ENCODE measurements at regions not wholly inside any gene's neighbourhood (a gene's known extent, or its start where the extent isn't known, plus 50 kb on each side); places are given as distances from the start of the nearest gene placed in this dataset.

DNA sequence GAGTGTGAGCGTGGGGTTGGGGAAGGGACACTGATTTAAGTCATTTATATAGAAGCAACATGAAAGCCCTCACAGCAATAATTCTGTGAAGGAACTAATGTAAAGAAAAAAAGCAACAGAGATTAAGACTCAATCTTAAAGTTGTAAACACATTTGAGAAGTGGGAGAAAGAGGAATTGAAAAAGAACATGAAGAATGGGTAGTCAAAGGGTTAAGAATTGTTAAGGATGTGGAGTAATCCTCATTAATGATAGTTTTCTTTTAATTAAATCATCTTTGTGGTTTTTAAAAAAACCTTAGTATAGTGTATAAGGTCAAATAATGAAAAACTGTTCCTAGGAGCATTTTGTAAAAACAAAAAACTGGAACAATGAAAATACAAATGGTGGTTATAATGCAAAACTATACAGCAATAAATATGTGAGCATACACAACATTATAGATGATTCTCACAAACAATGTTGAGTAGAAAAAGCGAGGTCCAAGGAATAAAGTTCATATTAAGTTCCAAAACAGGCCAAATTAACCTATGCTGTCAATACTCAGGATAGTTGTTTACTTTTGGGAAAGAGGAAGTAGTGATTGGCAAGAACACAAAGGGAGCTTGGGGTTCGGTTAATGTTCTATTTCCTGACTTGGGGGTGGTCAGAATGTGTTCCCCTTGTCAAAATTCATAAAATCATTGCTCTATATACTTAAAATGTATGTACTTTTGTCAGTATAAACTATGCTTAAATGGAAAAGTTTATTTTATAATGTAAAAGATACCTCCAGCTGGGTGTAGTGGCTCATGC lies 120.4 kb upstream of the ATF7IP start:
- CTCF ChIA-PET: interaction anchor here (1.2 kb wide), 1 partner anchor 209 kb away, joined by 3 read pairs; no protein-coding TSS in a partner anchor
- Mint-ChIP-seq H3K9me3 (ENCODE audit: insufficient read depth) (peaks cover 4% of the 10 kb centered on the region), H3K27ac (no peak overlapping the region)

DNA sequence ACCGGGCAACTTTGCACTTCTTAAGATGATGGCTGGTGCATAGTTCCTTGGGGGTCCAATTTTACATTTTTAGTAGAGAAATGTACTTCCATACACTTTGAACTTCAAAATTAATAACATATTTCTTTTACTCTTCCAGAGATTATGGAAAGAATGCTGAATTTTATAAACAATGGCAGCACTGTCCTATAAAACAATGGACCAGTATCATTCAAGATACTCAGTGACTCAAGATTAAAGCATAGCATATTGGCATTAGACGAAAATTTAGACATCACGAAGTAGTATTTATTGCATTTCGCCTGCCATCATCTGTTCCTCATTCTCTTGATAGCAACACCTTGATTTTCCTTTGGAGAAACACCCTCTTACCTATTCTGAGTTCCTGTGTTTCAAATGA lies 118.3 kb upstream of the ATF7IP start:
- no peak for ATAC-seq
- peaks cover 4% of the 10 kb centered on the region for H3K9me3 Mint-ChIP-seq (ENCODE audit: insufficient read depth)
- no peak overlapping the region for H3K4me3 Mint-ChIP-seq
- ChIA-PET POLR2A (no interaction called here), CTCF (no interaction called here)
- no peak for DNase-seq
- peaks cover 8% of the 10 kb centered on the region for H3K36me3 Mint-ChIP-seq (ENCODE audit: low read depth)
- no peaks in the 10 kb centered on the region for H3K27me3 Mint-ChIP-seq (ENCODE audit: low read depth)
- no peak overlapping the region for H3K27ac Mint-ChIP-seq
- peaks cover 8% of the 10 kb centered on the region for H3K4me1 Mint-ChIP-seq (ENCODE audit: low read depth)

More for the DNA sequence above, 120.4 kb upstream of the ATF7IP start:
- DNase-seq (no peak), ATAC-seq (no peak)
- no peak overlapping the region for H3K4me3 Mint-ChIP-seq
- H3K4me1 Mint-ChIP-seq (ENCODE audit: low read depth): peaks cover 10% of the 10 kb centered on the region
- H3K36me3 Mint-ChIP-seq (ENCODE audit: low read depth): peaks cover 13% of the 10 kb centered on the region
- POLR2A ChIA-PET: no interaction called here
- no peaks in the 10 kb centered on the region for H3K27me3 Mint-ChIP-seq (ENCODE audit: low read depth)

DNA sequence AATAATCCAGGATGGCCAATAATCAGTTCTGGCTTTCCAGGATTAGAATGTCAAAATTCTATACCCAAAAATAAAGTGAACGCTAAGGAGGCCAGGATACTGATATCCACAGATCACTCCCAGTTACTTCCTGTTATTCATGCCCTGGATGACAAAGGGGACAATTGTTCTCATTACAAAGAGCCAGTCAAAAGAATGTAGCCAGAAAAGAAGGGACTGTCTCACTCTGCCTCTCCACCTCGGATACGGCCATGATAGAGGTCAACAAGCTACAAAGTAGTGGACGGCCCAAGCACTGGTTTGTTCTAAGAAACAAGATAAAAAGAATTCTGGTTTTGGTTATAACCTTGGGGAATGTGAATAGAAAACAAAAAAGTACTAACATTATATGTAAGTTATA lies 116.1 kb upstream of the ATF7IP start:
- POLR2A ChIA-PET: no interaction called here
- Mint-ChIP-seq H3K4me1 (ENCODE audit: low read depth) (peaks cover 12% of the 10 kb centered on the region), H3K9me3 (ENCODE audit: insufficient read depth) (no peaks in the 10 kb centered on the region), H3K36me3 (ENCODE audit: low read depth) (peaks cover 3% of the 10 kb centered on the region), H3K4me3 (no peak overlapping the region), H3K27me3 (ENCODE audit: low read depth) (no peaks in the 10 kb centered on the region), H3K27ac (no peak overlapping the region)
- ATAC-seq (no peak), DNase-seq (no peak)
- CTCF ChIA-PET: interaction anchor here (1.7 kb wide), 1 partner anchor 116 kb away, joined by 4 read pairs; the partner anchor contains the start of gene ATF7IP

DNA sequence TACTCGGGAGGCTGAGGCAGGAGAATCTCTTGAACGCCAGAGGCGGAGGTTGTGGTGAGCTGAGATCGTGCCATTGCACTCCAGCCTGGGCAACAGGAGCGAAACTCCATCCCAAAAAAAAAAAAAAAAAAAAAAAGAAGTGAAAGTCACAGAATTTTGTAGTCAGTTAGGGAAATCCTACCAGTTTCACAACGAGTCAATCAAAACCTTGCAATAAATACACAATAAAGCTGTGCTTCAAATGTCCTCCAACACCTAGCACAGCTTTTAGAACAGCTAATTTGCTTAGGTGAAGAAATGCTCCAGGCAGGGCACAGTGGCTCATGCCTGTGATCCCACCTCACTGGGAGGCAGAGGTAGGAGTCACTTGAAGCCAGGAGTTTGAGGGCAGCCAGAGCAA lies 112.8 kb upstream of the ATF7IP start:
- CTCF ChIA-PET: interaction anchor here (1.1 to 2.3 kb wide), 3 partner anchors 15 to 201 kb away, joined by 3 to 7 read pairs (median 4); no protein-coding TSS in a partner anchor
- Mint-ChIP-seq H3K4me1 (ENCODE audit: low read depth) (peaks cover 44% of the 10 kb centered on the region), H3K27ac (no peak overlapping the region), H3K9me3 (ENCODE audit: insufficient read depth) (peaks cover 13% of the 10 kb centered on the region), H3K27me3 (ENCODE audit: low read depth) (no peaks in the 10 kb centered on the region), H3K36me3 (ENCODE audit: low read depth) (peaks cover 18% of the 10 kb centered on the region), H3K4me3 (no peak overlapping the region)
- DNase-seq: no peak
- no peak for ATAC-seq
- POLR2A ChIA-PET: interaction anchor here (2.4 kb wide), 1 partner anchor 113 kb away, joined by 6 read pairs; the partner anchor contains the start of gene ATF7IP

DNA sequence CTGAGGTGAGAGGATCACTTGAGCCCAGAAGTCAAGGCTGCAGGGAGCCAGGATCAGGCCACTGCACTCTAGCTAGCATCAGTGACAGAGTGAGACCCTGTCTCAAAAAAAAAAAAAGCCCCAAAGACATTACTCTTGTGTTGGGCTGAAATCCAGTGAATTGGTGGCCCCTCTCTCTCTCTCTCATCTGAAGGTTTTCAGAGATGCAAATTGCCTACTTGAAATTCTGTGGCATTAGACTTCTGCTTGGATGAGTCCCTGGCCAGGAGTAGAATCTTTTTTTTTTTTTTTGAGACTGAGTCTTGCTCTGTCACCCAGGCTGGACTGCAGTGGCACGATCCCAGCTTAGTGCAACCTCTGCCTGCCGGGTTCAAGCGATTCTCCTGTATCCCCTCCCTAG lies 112.0 kb upstream of the ATF7IP start:
- H3K36me3 Mint-ChIP-seq (ENCODE audit: low read depth): peaks cover 26% of the 10 kb centered on the region
- CTCF ChIA-PET: interaction anchor here (0.9 to 1.1 kb wide), 2 partner anchors 140 to 201 kb away, joined by 3 to 4 read pairs; no protein-coding TSS in a partner anchor
- no peak for ATAC-seq
- H3K27me3 Mint-ChIP-seq (ENCODE audit: low read depth): no peaks in the 10 kb centered on the region
- no peak overlapping the region for H3K4me3 Mint-ChIP-seq
- peaks cover 52% of the 10 kb centered on the region for H3K4me1 Mint-ChIP-seq (ENCODE audit: low read depth)
- no peak for DNase-seq
- POLR2A ChIA-PET: interaction anchor here (0.5 to 2.4 kb wide), 2 partner anchors 112 to 200 kb away, joined by 5 to 6 read pairs; partner anchors contain the start of gene ATF7IP
- H3K9me3 Mint-ChIP-seq (ENCODE audit: insufficient read depth): peaks cover 13% of the 10 kb centered on the region
- no peak overlapping the region for H3K27ac Mint-ChIP-seq

DNA sequence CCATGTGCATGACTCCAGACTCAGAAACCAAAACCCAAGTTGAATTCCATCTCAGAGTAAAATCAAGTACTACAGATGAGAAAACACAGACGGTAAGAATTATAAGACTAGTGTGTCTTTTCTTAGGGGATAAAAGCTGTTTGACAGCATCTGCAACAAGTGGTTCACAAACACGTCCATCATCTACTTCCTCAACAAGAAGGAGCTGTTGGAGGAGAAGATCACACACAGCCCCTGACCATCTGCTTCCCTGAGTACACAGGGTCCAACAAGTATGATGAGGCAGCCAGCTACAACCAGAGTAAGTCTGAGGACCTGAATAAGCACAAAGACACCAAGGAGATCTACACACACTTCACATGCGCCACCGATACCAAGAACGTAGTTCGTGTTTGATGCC lies 110.7 kb upstream of the ATF7IP start:
- H3K27ac Mint-ChIP-seq: peak overlapping the region; percentile 99
- peaks cover 32% of the 10 kb centered on the region for H3K36me3 Mint-ChIP-seq (ENCODE audit: low read depth)
- H3K4me1 Mint-ChIP-seq (ENCODE audit: low read depth): peaks cover 59% of the 10 kb centered on the region
- H3K9me3 Mint-ChIP-seq (ENCODE audit: insufficient read depth): peaks cover 16% of the 10 kb centered on the region
- DNase-seq (no peak), ATAC-seq (no peak)
- no peaks in the 10 kb centered on the region for H3K27me3 Mint-ChIP-seq (ENCODE audit: low read depth)
- POLR2A ChIA-PET: interaction anchor here (2.4 kb wide), 1 partner anchor 111 kb away, joined by 17 read pairs; the partner anchor contains the start of gene ATF7IP
- no peak overlapping the region for H3K4me3 Mint-ChIP-seq
- CTCF ChIA-PET: interaction anchor here (1.0 to 2.7 kb wide), 9 partner anchors 12 to 199 kb away, joined by 4 to 36 read pairs (median 7); partner anchors contain the start of gene ATF7IP

DNA sequence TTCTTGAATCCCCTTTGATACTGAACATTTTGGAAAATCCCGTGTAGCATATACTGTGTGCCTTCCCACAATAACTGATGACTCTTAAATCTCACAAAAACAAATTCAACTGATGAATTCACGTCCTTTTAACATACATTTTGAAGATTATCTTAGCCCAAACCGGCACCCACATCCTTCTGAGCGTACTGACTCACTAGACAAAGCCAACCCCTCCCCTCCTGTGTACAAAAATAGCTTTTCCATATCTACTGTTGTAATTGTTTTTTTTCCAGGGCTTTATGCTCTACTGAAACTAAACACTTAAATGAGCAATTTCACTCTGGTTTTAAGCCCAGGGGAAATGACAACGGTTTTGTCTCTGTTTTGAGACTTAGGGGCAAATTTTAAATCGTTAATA lies 109.4 kb upstream of the ATF7IP start:
- peak; percentile 67 for ATAC-seq
- DNase-seq: peak; percentile 69
- peaks cover 37% of the 10 kb centered on the region for H3K36me3 Mint-ChIP-seq (ENCODE audit: low read depth)
- H3K4me1 Mint-ChIP-seq (ENCODE audit: low read depth): peaks cover 64% of the 10 kb centered on the region
- H3K9me3 Mint-ChIP-seq (ENCODE audit: insufficient read depth): peaks cover 20% of the 10 kb centered on the region
- CTCF ChIA-PET: interaction anchor here (0.7 to 2.7 kb wide), 12 partner anchors 10 to 198 kb away, joined by 3 to 36 read pairs (median 5); partner anchors contain the start of gene ATF7IP
- no peaks in the 10 kb centered on the region for H3K27me3 Mint-ChIP-seq (ENCODE audit: low read depth)
- H3K4me3 Mint-ChIP-seq: peak overlapping the region; percentile 66
- POLR2A ChIA-PET: interaction anchor here (0.5 to 2.4 kb wide), 8 partner anchors 17 to 515 kb away, joined by 3 to 17 read pairs (median 6); partner anchors contain the start of gene ATF7IP
- H3K27ac Mint-ChIP-seq: peak overlapping the region; percentile 99

DNA sequence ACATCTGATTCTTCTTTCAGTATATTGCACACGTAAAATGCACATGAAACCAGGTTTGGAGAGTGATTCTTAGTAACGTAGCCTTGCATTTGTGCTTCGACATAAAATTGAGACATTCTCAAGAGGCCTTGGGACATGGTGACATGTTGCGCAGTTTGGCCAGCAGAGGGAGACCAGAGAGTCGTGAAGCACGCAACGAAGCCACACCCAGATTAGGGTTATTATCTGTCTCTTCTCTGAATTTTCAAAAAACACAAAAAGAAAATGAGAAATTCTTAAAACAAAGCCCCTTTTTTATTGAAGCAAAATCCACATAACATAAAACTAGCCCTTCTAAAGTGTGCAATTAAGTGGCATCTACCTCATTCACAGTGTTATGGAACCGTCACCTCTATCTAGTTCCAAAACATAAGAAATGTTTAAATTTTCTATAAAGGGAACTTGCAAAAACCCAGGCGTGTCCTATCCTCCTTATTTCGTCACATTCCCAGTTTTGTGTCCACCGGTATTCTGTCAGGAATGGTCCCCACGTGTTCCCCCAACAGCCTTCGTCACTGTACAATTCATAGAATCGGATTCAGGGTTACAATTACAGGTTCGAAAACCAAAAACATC lies 108.8 kb upstream of the ATF7IP start:
- Mint-ChIP-seq H3K27me3 (ENCODE audit: low read depth) (no peaks in the 10 kb centered on the region), H3K4me3 (peak overlapping the region; percentile 66), H3K4me1 (ENCODE audit: low read depth) (peaks cover 60% of the 10 kb centered on the region), H3K36me3 (ENCODE audit: low read depth) (peaks cover 37% of the 10 kb centered on the region), H3K27ac (peak overlapping the region; percentile 99), H3K9me3 (ENCODE audit: insufficient read depth) (peaks cover 20% of the 10 kb centered on the region)
- ChIA-PET CTCF (interaction anchor here (0.7 to 2.7 kb wide), 9 partner anchors 11 to 197 kb away, joined by 3 to 36 read pairs (median 7); partner anchors contain the start of gene ATF7IP), POLR2A (interaction anchor here (0.5 to 2.4 kb wide), 7 partner anchors 17 to 515 kb away, joined by 3 to 17 read pairs (median 6); partner anchors contain the start of gene ATF7IP)
- ATAC-seq (peak; percentile 79), DNase-seq (peak; percentile 85)

DNA sequence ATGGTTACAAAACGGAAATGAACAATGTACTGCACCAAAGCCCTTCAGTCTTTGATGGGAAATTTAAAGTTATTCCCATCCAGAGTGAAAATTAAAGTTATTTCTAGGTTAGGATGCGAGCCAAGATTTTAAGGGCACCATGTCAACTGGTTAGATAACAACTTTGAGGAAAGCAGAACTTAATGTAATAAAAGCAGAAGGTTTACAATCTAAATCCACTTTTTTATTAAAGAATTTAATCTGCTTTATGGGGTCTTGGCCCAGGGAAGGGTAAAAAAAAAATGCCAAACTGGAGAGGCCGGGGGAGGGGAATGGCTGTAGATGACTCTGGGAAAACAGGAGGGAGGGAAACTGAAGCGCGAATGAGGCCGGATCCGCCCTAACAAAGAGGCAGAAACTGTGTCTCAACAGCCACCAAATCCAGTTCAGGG lies 108.2 kb upstream of the ATF7IP start:
- Mint-ChIP-seq H3K4me1 (ENCODE audit: low read depth) (peaks cover 57% of the 10 kb centered on the region), H3K27ac (peak overlapping the region; percentile 99), H3K36me3 (ENCODE audit: low read depth) (peaks cover 37% of the 10 kb centered on the region), H3K27me3 (ENCODE audit: low read depth) (no peaks in the 10 kb centered on the region), H3K4me3 (peak overlapping the region; percentile 29), H3K9me3 (ENCODE audit: insufficient read depth) (peaks cover 20% of the 10 kb centered on the region)
- ATAC-seq (no peak), DNase-seq (no peak)
- CTCF ChIA-PET: interaction anchor here (1.0 to 3.2 kb wide), 9 partner anchors 16 to 161 kb away, joined by 4 to 35 read pairs (median 5); partner anchors contain the start of gene ATF7IP
- POLR2A ChIA-PET: interaction anchor here (0.7 to 2.2 kb wide), 9 partner anchors 16 to 514 kb away, joined by 3 to 29 read pairs (median 6); partner anchors contain the start of gene ATF7IP

DNA sequence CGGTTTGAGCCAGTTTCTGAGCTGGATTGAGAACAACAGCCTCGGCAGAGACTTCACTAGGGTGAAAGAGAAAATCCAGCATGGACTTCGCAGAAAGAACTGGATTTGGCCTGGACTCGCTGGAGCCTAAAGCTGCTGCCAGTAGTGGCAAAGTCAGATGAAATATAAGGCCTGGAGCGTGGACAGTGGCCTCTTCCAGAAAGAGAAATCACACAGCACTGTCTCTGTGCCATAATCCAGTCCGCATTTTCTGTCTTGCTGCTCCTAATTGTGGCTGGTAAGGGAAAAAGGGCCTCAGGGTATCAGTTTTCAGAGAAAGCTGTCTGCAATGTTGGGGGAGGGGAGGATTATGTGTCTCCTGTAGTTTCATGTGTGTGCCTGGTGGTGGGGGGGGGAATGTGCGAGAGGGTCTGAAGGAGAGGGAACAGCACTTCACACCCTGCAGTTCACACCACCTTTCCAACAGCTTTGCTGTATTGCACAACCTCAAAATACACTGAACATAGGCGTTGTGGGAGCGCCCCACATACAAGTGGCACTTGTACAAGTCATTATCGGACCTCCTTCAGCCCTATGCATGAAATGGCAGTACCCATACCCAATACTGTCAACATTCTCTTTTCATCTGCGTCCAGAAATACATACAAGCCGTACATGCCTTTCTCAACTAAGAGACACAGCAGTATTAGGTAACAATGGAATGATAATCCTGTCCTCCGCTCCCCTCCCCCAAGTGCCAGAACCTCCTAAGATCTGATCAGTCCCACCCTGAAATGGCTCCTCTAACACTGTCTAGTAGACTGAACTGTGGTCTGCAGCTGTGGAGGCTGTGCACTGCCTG lies 107.5 kb upstream of the ATF7IP start:
- ChIA-PET POLR2A (interaction anchor here (0.7 to 2.2 kb wide), 10 partner anchors 16 to 513 kb away, joined by 3 to 29 read pairs (median 6); partner anchors contain the start of gene ATF7IP), CTCF (interaction anchor here (1.0 to 3.2 kb wide), 11 partner anchors 16 to 196 kb away, joined by 3 to 35 read pairs (median 5); partner anchors contain the start of gene ATF7IP)
- Mint-ChIP-seq H3K4me3 (peak overlapping the region; percentile 29), H3K9me3 (ENCODE audit: insufficient read depth) (peaks cover 20% of the 10 kb centered on the region), H3K4me1 (ENCODE audit: low read depth) (peaks cover 54% of the 10 kb centered on the region), H3K27me3 (ENCODE audit: low read depth) (no peaks in the 10 kb centered on the region), H3K27ac (peak overlapping the region; percentile 99), H3K36me3 (ENCODE audit: low read depth) (peaks cover 37% of the 10 kb centered on the region)
- DNase-seq: peak; percentile 87
- peak; percentile 67 for ATAC-seq

Measured in activated CD8-positive, alpha-beta T cell treated with anti-CD3 and anti-CD28 coated beads, Interleukin-2, amount 10 ng/mL, durations not matched to agents 7 days and 5 days (primary cell).